Esophagus muscularis mucosa (tissue), 4 donors: ENCODE measurements at regions not wholly inside any gene's neighbourhood (a gene's known extent, or its start where the extent isn't known, plus 50 kb on each side); places are given as distances from the start of the nearest gene placed in this dataset.
A peak's percentile ranks its signal among the peaks of the same experiment; 100 is the strongest.
"Not testable (repeated sequence)": the region's sequence is repeated elsewhere in the genome, so short reads cannot be mapped to it uniquely, and the experiment has no call there.

Experiments
- DNase-seq: peaks from one replicate; pipeline ENCODE4 v3.0.0-alpha.2; 2017; ENCODE audit errors: extremely low spot score
- H3K27ac ChIP-seq, 4 donors: fragments of 200-600 bp; sonication (generic); replicated peaks in 1 of 4; 1 replicate in 3 of 4; 2 replicates in 1 of 4; pipeline ENCODE4 v1.5.1; 2016 to 2019; ENCODE audit warnings: mild to moderate bottlenecking in 1 of 4
- H3K27me3 ChIP-seq, 4 donors: fragments of 200-600 bp; sonication (generic); one replicate each; pipeline versions ENCODE4 v1.5.1 to v1.6.0; 2016 to 2019
- H3K36me3 ChIP-seq, 4 donors: fragments of 200-600 bp; sonication (generic); one replicate each; pipeline ENCODE4 v1.5.1; 2016 to 2019
- H3K4me1 ChIP-seq, 4 donors: fragments of 200-600 bp; sonication (generic); one replicate each; pipeline ENCODE4 v1.5.1; 2016 to 2019
- H3K4me3 ChIP-seq, 4 donors: fragments of 200-600 bp; sonication (generic); 1 replicate in 2 of 4; 2 replicates in 2 of 4; pipeline ENCODE4 v1.5.1; 2016 to 2019; ENCODE audit warnings: mild to moderate bottlenecking in 4 of 4, moderate library complexity in 1 of 4
- H3K9me3 ChIP-seq, 4 donors: fragments of 200-600 bp; sonication (generic); 1 replicate in 3 of 4; 2 replicates in 1 of 4; pipeline ENCODE4 v1.5.1; 2016 to 2019
- EP300 ChIP-seq: sonication (generic); formaldehyde crosslinking; IDR thresholded peaks from one replicate; pipeline ENCODE4 v1.6.1; 2017; ENCODE audit warnings: antibody characterized with exemption
- POLR2A ChIP-seq: fragments of 450-650 bp; IDR thresholded peaks from one replicate; pipeline ENCODE4 v1.6.1; 2017; ENCODE audit warnings: antibody characterized with exemption, moderate library complexity, mild to moderate bottlenecking, low read depth
- POLR2AphosphoS5 ChIP-seq, 2 donors: sonication (generic); formaldehyde crosslinking; IDR thresholded peaks; one replicate each; pipeline ENCODE4 v1.6.1; 2017; ENCODE audit warnings: antibody characterized with exemption in 2 of 2
- WGBS: methylation state at CpG from one replicate; pipeline ENCODE4 v1.1.5; 2018; 5-methylcytosine and 5-hydroxymethylcytosine counted together
- intact Hi-C: fragments of 100-400 bp; cut with DNase I; formaldehyde crosslinking; loops from one replicate; pipeline ENCODE4 v1.15.1; 2023
- TF ChIP-seq, protein P1 (sequence below), 3 experiments: fragments of 200-600 bp in 2 of 3; fragments of 450-650 bp in 1 of 3; sonication (generic) in 2 of 3; IDR thresholded peaks; one replicate each; pipeline ENCODE4 v1.5.1; 2017 to 2019; ENCODE audit warnings: antibody characterized with exemption in 3 of 3, mild to moderate bottlenecking in 2 of 3, moderate library complexity in 1 of 3

DNA sequence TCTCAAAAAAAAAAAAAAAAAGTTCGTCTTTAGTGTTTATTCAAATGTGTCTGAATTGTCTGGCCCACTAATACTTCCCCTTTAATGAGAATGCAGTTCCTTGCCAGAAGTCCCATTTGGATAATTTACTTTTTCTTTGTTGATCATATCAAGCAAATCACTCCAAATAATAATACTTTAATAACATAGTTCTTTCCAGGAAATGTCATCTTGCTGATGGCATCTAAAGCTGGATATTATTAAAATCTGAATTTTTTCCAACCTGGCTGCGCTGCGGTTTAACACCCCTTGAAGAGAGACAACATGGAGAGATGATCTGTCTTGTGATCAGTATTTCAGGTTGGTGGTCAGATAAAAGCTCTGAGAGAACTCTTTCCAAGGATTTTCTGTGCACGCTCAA, 111.2 kb upstream of the CNKSR3 start:
- peaks cover 0 to 24% (median 12%) of the 10 kb centered on the region in 4 donors for H3K4me1 ChIP-seq
- no peak overlapping the region for H3K4me3 ChIP-seq
- DNase-seq: no peak
- no peaks in the 10 kb centered on the region for H3K27me3 ChIP-seq
- intact Hi-C loops: no loop called here
- no peaks in the 10 kb centered on the region for H3K9me3 ChIP-seq
- TF ChIP-seq POLR2A (no peak), EP300 (no peak), POLR2AphosphoS5 (IDR thresholded peaks at IDR 0.05) (no peak)
- TF ChIP-seq, protein P1, sequence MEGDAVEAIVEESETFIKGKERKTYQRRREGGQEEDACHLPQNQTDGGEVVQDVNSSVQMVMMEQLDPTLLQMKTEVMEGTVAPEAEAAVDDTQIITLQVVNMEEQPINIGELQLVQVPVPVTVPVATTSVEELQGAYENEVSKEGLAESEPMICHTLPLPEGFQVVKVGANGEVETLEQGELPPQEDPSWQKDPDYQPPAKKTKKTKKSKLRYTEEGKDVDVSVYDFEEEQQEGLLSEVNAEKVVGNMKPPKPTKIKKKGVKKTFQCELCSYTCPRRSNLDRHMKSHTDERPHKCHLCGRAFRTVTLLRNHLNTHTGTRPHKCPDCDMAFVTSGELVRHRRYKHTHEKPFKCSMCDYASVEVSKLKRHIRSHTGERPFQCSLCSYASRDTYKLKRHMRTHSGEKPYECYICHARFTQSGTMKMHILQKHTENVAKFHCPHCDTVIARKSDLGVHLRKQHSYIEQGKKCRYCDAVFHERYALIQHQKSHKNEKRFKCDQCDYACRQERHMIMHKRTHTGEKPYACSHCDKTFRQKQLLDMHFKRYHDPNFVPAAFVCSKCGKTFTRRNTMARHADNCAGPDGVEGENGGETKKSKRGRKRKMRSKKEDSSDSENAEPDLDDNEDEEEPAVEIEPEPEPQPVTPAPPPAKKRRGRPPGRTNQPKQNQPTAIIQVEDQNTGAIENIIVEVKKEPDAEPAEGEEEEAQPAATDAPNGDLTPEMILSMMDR (IDR thresholded peaks at IDR 0.05): no peak
- peak overlapping the region in 2 of 4 donors; percentile 14 to 44 for H3K27ac ChIP-seq
- H3K36me3 ChIP-seq: no peaks in the 10 kb centered on the region
- WGBS: 29% methylated on average over 4 of the region's 4 CpGs

DNA sequence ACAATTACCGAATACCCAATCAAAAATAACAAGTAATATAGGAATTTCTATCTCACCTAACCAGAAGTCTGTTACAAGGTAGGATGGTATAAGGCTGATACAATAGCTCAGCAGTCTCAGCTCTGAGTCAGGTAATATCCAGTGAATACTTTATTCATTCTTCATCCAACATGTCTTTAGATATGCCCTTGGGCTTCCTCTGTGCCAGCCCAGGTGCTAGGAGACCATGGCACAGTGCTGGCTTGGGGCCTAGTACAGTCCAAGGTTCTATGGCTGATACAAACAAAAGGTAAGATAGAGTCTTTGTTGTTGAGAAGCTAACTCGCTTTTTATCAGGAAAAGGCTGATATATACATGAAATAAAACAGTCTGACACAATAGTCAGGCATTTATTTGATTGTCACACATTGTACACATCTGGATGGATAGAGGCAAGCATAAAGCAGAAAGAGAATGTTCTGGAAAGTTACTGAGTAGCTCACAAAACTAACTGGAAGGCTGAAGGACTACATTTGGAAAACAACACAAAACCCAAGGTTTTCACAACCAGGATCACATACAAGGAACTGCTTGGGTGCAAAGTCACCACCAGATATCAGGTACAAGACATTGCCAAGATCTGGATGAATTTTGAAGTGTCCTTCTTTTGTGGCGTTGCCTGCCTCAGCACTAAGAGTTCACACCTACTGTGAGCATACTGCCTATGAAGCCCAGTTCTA, 110.4 kb upstream of the SCAF8 start:
- TF ChIP-seq, protein P1 (IDR thresholded peaks at IDR 0.05): no peak
- TF ChIP-seq POLR2AphosphoS5 (IDR thresholded peaks at IDR 0.05) (no peak), POLR2A (no peak)
- intact Hi-C loops: no loop called here
- H3K9me3 ChIP-seq: no peaks in the 10 kb centered on the region
- no peaks in the 10 kb centered on the region for H3K36me3 ChIP-seq
- H3K27me3 ChIP-seq: no peaks in the 10 kb centered on the region
- no peak for DNase-seq
- 95% methylated on average over 3 of the region's 3 CpGs for WGBS
- H3K27ac ChIP-seq: no peak overlapping the region
- peaks cover 0 to 24% (median 12%) of the 10 kb centered on the region in 4 donors for H3K4me1 ChIP-seq
- H3K4me3 ChIP-seq: no peak overlapping the region

DNA sequence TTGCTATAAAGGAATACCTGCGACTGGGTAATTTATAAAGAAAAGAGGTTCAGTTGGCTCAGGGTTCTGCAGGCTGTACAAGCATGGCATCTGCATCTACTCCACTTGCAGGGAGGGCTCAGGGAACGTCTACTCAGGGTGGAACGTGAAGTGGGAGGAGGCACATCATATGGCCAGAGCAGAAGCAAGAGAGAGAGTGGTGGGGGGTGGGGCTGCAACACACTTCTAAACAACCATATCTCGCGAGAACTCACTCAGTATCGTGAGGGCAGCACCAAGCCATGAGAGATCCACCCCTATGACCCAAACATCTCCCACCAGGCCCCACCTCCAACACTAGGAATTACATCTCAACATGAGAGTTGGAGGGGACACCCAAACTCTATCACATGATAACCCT, 109.8 kb upstream of the SCAF8 start:
- no peak overlapping the region for H3K27ac ChIP-seq
- H3K27me3 ChIP-seq: no peaks in the 10 kb centered on the region
- TF ChIP-seq POLR2A (no peak), EP300 (no peak), POLR2AphosphoS5 (IDR thresholded peaks at IDR 0.05) (no peak)
- TF ChIP-seq, protein P1 (IDR thresholded peaks at IDR 0.05): no peak
- WGBS: 86% methylated on average over 6 of the region's 6 CpGs
- peaks cover 0 to 24% (median 12%) of the 10 kb centered on the region in 4 donors for H3K4me1 ChIP-seq
- intact Hi-C loops: no loop called here
- no peaks in the 10 kb centered on the region for H3K9me3 ChIP-seq
- no peak for DNase-seq
- no peaks in the 10 kb centered on the region for H3K36me3 ChIP-seq
- no peak overlapping the region for H3K4me3 ChIP-seq

DNA sequence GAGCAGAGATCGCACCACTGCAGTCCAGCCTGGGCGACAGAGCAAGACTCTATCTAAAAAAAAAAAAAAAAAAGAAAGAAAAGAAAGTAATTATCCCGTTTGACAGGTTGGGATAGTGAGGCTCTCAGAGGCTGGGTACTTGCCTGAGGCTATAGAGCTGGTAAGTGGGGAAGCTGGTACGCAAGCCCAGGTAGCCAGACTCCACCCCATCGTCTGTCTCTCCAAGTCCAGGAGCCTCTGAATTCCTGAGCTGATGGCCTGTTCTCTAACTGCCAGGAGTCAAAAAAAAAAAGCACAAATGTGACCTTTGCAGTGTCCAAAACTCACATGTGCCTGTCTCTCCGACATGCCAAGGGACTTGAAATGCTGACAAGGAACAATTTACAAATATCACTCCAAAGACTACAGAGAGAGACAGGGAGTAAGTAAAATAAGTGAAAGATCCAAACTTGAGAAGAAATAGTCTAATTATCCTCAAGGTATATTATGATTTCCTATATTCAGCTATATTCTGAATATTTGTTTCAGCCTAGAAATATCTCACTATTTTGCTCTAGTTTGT, 109.1 kb upstream of the SCAF8 start:
- no peaks in the 10 kb centered on the region for H3K27me3 ChIP-seq
- H3K9me3 ChIP-seq: no peaks in the 10 kb centered on the region
- peaks cover 0 to 22% (median 12%) of the 10 kb centered on the region in 4 donors for H3K4me1 ChIP-seq
- H3K27ac ChIP-seq: no peak overlapping the region
- H3K36me3 ChIP-seq: no peaks in the 10 kb centered on the region
- no peak overlapping the region for H3K4me3 ChIP-seq
- 81% methylated on average over 6 of the region's 6 CpGs for WGBS
- intact Hi-C loops: no loop called here
- DNase-seq: no peak
- no peak for TF ChIP-seq POLR2A
- TF ChIP-seq, protein P1 (IDR thresholded peaks at IDR 0.05): no peak
- TF ChIP-seq POLR2AphosphoS5 (IDR thresholded peaks at IDR 0.05): no peak
- no peak for TF ChIP-seq EP300

DNA sequence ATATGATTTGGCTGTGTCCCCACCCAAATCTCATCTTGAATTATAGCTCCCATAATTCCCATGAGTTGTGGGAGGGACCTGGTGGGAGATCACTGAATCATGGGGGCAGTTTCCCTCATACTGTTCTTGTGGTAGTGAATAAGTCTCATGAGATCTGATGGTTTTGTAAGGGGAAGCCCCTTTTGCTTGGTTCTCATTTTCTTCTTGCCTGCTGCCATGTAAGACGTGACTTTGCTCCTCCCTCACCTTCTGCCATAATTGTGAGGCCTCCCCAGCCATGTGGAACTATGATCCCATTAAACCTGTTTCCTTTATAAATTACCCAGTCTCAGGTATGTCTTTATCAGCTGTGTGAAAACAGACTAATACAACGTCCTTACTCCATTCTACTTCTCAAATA, 108.5 kb upstream of the SCAF8 start:
- H3K4me1 ChIP-seq: peaks cover 0 to 16% (median 12%) of the 10 kb centered on the region in 4 donors
- H3K27ac ChIP-seq, H3K36me3 ChIP-seq, DNase-seq, H3K27me3 ChIP-seq, H3K9me3 ChIP-seq, intact Hi-C loops, H3K4me3 ChIP-seq: not testable (repeated sequence)
- 88% methylated on average over 2 of the region's 2 CpGs for WGBS
